Endometrial microvascular endothelial cells (primary cell): ENCODE measurements at regions not wholly inside any gene's neighbourhood (a gene's known extent, or its start where the extent isn't known, plus 50 kb on each side); places are given as distances from the start of the nearest gene placed in this dataset.

ENCODE experiments used
- in situ Hi-C: cut with HindIII; loops from 2 replicates; pipeline ENCODE4 v1.10.0; 2017; ENCODE audit warnings: low sequenced_read_pairs, low pct_unique_long_range_greater_than_20kb; ENCODE audit errors: inconsistent ontology term

GRCh38 chr5:33319841-33320240 is 120.9 kb upstream of the TARS1 start:
- in situ Hi-C loops: no loop called here

DNA sequence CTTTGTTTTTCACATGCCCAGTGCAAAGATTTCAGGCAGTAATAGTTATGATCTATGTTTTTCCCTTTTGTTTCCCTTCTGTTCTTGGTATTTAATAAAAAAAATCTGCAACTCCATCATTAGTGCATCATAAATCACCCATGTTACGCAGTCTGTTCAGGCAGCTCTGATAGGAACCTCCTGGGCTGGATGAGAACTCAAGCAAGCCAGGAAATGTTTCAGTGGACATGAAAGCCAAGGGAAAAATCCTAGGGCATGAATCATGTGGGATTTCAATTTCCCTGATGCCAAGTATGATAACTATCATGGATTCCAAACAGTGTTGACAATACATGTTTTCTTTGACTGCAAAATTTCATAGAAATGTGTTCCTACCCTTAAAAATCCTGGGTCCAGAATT is 119.7 kb upstream of the TARS1 start:
- in situ Hi-C loops: no loop called here

DNA sequence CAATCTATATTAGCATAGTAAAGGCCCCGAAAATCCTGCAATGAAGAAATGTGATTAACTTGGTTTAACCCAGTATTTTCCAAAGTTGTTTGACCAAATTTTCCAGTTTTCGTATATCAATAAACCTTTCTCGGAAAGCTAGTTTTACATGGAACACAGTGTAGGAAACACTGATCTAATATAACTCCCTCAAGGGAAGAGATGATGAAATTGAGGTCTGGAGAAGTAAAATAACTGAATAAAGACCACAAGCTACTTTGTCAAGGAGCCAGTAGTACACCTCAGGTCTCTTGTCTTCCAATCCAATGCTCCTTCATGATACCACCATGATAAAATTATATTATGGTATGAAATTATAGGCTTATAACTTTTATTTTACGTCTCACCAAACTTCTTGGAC is 118.1 kb upstream of the TARS1 start:
- in situ Hi-C loops: no loop called here

DNA sequence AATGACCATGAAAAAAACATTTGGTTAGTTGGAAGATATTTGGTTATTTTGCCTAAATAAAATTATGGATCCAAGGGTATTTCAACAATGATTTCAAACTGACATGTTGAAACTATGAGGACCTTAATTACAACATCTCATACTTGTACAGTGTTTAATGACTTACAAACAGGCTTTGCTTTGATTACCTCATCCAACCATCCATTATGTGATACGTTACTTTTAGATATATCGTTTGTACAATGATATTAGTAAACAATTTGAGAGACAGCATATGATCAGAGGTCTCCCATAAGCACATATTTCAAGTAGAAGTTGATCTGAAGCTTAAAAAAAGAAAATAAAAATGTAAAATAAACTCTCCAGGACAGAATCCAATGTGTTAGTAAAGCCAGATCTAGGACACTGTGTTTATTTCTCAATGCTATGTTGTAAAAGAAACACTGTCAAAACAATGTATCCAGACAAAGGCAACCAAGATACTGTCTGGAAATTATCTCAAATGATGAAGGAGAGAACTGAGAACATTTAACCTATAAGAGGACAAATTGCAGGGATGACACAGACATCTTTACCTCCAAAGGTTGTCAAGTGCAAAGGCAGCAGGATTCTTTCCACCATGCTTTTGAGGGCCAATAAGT is 116.0 kb upstream of the TARS1 start:
- in situ Hi-C loops: no loop called here

DNA sequence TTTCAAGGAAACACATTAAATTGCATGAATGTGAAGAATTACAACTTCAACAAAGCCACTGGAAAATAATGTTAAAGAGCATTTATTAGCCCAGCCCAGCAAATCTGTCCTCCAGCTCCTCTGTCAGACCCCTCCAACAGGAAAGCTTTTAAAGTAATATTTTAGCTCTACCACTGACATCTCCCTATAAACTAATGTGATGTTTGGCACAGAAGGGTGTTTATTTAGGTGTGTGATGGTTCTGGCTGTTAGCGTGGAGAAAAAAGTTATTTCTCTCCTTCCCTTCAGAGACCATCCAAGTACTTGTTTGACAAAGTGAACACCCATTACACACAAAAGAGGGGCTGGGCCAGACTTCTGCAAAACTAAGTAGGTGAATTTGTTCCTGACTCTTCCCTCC is 111.9 kb upstream of the TARS1 start:
- in situ Hi-C loops: no loop called here

GRCh38 chr5:33329891-33330290 is 110.9 kb upstream of the TARS1 start:
- in situ Hi-C loops: no loop called here

GRCh38 chr5:33330426-33330825 is 110.3 kb upstream of the TARS1 start:
- in situ Hi-C loops: no loop called here

DNA sequence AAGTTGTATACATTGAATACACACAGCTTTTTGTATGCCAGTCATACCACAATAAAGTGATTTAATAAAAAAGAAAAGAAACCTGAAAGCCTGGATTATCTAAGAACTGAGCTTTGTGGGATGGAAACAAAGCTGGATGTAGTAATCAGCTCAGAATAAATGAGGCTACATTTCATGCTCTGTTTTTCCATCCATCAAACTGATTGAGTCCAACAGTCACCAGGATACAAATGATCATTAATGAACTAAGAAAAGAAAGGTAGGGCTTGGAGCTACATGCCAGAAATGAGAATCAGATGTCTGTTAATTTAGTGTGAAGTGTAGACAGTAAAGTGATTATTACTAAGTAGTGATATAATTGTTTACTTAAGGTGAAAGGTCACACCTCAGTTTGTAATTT is 109.8 kb upstream of the TARS1 start:
- in situ Hi-C loops: no loop called here

GRCh38 chr5:33332804-33333203 is 108.0 kb upstream of the TARS1 start:
- in situ Hi-C loops: no loop called here

- in situ Hi-C loops: no loop called here
Observed at GRCh38 chr5:33334829-33335228, 105.9 kb upstream of the TARS1 start.

GRCh38 chr5:33336891-33337636 is 103.7 kb upstream of the TARS1 start:
- in situ Hi-C loops: no loop called here

DNA sequence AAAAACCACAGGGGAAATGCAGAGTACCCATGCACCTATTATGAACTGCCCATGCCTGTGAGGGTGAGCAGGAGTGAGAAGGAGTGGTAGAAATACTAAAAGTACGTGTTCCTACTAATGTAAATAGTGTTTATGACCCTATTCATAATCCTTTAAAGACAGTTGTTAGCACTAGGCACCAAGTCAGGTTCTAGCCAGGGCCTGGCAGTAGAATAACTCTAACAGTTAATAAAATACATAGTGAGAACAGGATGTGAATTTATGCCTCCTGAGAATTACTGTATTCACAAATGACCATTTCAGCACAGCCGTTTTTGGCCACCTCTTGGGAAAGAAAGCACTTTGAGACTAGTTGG is 103.2 kb upstream of the TARS1 start:
- in situ Hi-C loops: no loop called here

GRCh38 chr5:33338336-33339110 is 102.2 kb upstream of the TARS1 start:
- in situ Hi-C loops: no loop called here

DNA sequence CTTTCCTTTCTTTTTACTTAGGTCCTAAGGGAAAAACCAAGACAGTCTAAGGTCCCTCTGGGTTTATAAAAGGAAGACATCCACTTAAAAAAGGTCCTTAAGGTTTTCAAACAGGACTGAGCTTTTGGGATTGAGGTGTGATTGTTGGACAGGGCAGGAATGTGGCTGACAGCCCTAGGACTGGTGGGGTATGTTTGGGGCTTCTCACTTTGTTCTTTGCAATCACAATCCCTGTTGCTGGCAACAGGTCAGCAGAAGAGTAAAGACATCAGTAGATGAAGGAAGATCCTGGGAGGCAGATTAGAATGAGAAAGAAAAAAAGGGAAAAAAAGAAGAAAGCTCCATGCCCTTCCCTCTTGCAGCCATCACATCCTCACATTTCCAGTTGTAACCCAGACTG is 101.4 kb upstream of the TARS1 start:
- in situ Hi-C loops: no loop called here

DNA sequence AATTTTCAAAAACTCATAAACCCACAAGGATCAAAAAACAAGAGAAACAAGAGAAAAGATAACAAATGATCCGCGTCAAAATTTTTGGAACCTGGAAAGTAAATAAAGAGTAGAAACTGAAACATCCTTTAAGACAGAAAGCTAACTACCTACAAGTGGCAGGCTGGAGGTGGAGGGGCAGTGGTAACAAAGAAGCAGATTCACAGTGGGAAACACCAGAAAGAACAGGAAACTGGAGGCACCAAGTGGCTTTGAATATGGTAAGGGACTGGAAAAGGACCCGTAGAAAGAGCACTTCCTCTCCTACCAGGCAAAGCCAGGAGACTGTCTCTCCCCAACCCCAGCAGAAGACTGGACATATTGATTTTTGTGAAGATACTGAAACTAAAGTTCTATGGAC is 100.6 kb upstream of the TARS1 start:
- in situ Hi-C loops: no loop called here

GRCh38 chr5:33341351-33341750 is 99.4 kb upstream of the TARS1 start:
- in situ Hi-C loops: no loop called here

- in situ Hi-C loops: no loop called here
Observed at GRCh38 chr5:33343676-33344327, 97.0 kb upstream of the TARS1 start.

GRCh38 chr5:33346534-33346933 is 94.2 kb upstream of the TARS1 start:
- in situ Hi-C loops: no loop called here

GRCh38 chr5:33361781-33362180 is 79.0 kb upstream of the TARS1 start:
- in situ Hi-C loops: no loop called here

- in situ Hi-C loops: no loop called here
Observed at GRCh38 chr5:33362915-33363314, 77.8 kb upstream of the TARS1 start.
